ENCODE measurements at regions not wholly inside any gene's neighbourhood (a gene's known extent, or its start where the extent isn't known, plus 50 kb on each side); places are given as distances from the start of the nearest gene placed in this dataset.
"Not testable (repeated sequence)": the region's sequence is repeated elsewhere in the genome, so short reads cannot be mapped to it uniquely, and the experiment has no call there.

DNA sequence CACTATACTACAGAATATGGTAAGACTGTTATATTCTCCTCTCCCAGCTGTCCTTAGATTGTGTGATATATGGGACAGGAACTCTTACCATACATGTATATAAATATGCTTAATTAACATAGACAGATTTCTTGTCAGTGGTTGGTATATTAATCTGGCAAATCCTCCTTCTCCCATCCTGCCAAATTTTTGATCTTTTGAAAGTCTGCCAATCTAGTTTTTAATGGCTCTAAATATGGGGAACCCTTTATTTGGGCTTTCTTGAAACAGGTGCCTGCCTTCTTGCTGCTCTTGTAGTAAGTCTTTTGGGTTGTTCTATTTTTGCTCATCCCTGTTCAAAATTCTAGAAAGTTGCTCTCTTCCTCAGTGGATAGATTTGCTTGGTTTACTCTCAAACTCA lies 63.5 kb downstream of the SPATA31D1 start:
- DNase-seq (ENCODE audit: low read depth) = no peak

GRCh38 chr9:82054264-82055015 lies 65.9 kb downstream of the SPATA31D1 start:
- TF ChIP-seq CTCF (IDR thresholded peaks at IDR 0.05; ENCODE audit: insufficient read depth, low read length, poor library complexity, severe bottlenecking) = no peak
- H3K27me3 ChIP-seq (ENCODE audit: control insufficient read depth, insufficient read depth, low read length) = no peaks in the 10 kb centered on the region
- no peak overlapping the region for H3K4me3 ChIP-seq (ENCODE audit: low read depth, low read length)
- no peaks in the 10 kb centered on the region for H3K36me3 ChIP-seq (ENCODE audit: control insufficient read depth, insufficient read depth, low read length)
- no peak for DNase-seq (ENCODE audit: low read depth)

More for the DNA sequence above, 63.5 kb downstream of the SPATA31D1 start:
- no peak overlapping the region for H3K4me3 ChIP-seq (ENCODE audit: low read depth, low read length)
- TF ChIP-seq CTCF (IDR thresholded peaks at IDR 0.05; ENCODE audit: insufficient read depth, low read length, poor library complexity, severe bottlenecking) = no peak
- no peaks in the 10 kb centered on the region for H3K36me3 ChIP-seq (ENCODE audit: control insufficient read depth, insufficient read depth, low read length)
- no peaks in the 10 kb centered on the region for H3K27me3 ChIP-seq (ENCODE audit: control insufficient read depth, insufficient read depth, low read length)

DNA sequence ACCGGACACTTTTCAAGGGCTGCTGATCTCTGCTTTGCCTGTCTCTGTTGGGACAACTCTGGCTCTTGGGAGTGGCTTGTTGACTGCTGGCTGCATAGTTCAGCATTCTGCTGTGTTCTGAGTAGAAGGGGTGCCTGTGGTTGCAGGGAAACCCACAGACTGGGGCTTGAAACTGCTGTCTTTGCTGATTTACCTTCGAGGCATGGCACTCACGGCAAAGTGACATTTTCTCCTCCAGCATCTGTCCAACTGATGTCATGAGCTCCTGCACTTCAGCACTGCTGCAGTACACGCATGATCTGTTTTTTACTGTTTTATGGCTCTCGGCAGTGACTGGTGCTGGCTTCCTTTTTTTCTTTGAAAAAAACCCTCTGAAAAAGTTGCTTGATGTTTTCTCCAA lies 69.2 kb downstream of the SPATA31D1 start:
- no peak overlapping the region for H3K4me3 ChIP-seq (ENCODE audit: low read depth, low read length)
- DNase-seq (ENCODE audit: low read depth) = no peak
- no peak for TF ChIP-seq CTCF (IDR thresholded peaks at IDR 0.05; ENCODE audit: insufficient read depth, low read length, poor library complexity, severe bottlenecking)

DNA sequence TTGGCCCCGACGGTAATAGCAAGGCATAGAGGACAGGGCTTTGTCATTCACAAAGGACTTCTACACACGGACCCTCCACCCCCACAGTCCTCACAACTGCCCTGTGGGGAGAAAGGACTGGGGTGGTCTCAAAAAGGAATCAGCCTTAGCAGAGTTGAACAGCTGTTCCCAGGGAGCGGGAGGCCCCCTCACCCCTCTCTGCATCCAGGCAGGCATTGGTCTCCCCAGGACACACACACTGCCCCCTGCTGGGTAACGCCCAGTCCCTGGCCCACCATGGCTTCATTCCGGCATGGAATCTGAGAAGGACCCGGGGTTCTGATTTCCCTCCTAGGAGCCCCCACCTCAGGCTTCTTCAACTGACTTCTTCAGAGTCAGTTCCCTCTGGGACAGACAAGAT lies 73.2 kb downstream of the SPATA31D1 start:
- H3K27me3 ChIP-seq (ENCODE audit: control insufficient read depth, insufficient read depth, low read length); H3K4me3 ChIP-seq (ENCODE audit: low read depth, low read length); DNase-seq (ENCODE audit: low read depth); H3K36me3 ChIP-seq (ENCODE audit: control insufficient read depth, insufficient read depth, low read length): not testable (repeated sequence)

More for the DNA sequence above, 69.2 kb downstream of the SPATA31D1 start:
- no peaks in the 10 kb centered on the region for H3K27me3 ChIP-seq (ENCODE audit: control insufficient read depth, insufficient read depth, low read length)
- no peaks in the 10 kb centered on the region for H3K36me3 ChIP-seq (ENCODE audit: control insufficient read depth, insufficient read depth, low read length)

DNA sequence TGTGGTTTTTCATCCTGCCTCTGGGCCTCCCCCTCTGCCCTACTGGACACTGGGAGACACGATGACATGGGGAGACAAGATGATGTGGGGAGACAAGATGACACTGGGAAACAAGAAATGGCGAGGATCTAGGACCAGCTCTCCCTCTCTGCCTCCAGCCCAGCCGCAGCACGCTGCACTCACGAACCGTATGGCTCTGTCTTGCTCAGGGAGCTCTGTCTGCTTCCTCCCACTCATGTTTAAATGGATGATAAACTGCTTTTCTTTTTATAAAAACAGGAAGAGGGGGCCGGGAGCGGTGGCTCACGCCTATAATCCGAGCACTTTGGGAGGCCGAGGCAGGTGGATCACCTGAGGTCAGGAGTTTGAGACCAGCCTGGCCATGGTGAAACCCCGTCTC lies 73.7 kb downstream of the SPATA31D1 start:
- Histone ChIP-seq H3K27me3 (ENCODE audit: control insufficient read depth, insufficient read depth, low read length) (no peaks in the 10 kb centered on the region), H3K4me3 (ENCODE audit: low read depth, low read length) (no peak overlapping the region), H3K36me3 (ENCODE audit: control insufficient read depth, insufficient read depth, low read length) (no peaks in the 10 kb centered on the region)
- DNase-seq (ENCODE audit: low read depth) = no peak
- no peak for TF ChIP-seq CTCF (IDR thresholded peaks at IDR 0.05; ENCODE audit: insufficient read depth, low read length, poor library complexity, severe bottlenecking)

DNA sequence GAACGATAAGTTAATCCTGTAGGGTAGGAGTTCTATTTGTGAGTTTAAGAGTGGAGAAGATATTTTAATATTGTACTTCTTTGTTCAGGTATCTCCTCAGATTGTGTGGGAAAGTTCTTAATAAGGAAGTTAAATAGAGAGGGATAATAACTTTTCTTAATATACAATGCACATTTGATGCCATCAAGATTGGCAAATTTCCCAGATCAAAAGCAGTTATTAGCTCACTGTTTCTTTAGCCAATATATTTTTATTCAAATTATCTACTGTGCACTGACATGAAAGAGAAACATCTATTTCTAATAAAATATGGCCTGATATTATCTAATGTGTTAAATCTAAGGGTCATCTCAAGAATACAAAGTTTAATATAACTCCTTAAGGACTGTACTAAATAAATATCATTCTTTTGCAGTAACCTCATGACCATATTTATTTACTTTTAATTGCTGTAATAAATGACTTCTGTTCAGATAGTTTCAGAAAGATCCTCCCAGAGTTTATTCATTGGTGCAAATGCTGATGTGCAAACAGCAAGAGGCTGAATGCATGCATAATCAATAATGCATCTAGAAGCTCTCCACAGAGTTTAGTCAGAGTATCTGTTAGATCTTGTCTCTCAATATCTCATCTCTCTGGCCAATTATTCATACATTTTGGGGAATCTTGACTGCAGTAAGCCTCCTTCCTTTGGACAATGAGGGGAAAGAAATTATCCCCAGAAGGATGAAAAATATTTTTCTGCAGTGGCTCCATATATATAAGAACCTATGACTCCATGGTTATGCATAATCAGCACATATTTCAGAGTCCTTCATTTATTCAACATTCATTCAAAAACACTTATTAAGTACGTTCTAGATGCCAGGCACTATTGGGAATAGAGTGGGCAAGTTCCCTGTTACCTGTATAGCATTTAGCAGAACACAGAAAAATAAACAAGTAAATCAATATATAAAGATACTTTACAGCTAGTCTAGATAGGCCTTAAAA lies 85.3 kb downstream of the SPATA31D1 start:
- H3K36me3 ChIP-seq (ENCODE audit: control insufficient read depth, insufficient read depth, low read length) = no peaks in the 10 kb centered on the region
- no peak for TF ChIP-seq CTCF (IDR thresholded peaks at IDR 0.05; ENCODE audit: insufficient read depth, low read length, poor library complexity, severe bottlenecking)

More for the DNA sequence above, 85.3 kb downstream of the SPATA31D1 start:
- Histone ChIP-seq H3K4me3 (ENCODE audit: low read depth, low read length) (no peak overlapping the region), H3K27me3 (ENCODE audit: control insufficient read depth, insufficient read depth, low read length) (no peaks in the 10 kb centered on the region)
- DNase-seq (ENCODE audit: low read depth) = no peak
